SK-N-SH (cell line): ENCODE measurements at regions not wholly inside any gene's neighbourhood (a gene's known extent, or its start where the extent isn't known, plus 50 kb on each side); places are given as distances from the start of the nearest gene placed in this dataset.

ENCODE experiments used
- CTCF ChIA-PET: fragments of 300-600, 350-600 bp; formaldehyde crosslinking; extraction: SDS; loops from one replicate; lab custom pipeline; 2021; lab: Yijun Ruan, JAX
- POLR2A ChIA-PET: fragments of 350-600 bp; sonication (Branson Sonifier 250); formaldehyde crosslinking; extraction: SDS; loops from one replicate; lab custom pipeline; 2020; ENCODE audit warnings: antibody characterized with exemption, inconsistent platforms; lab: Yijun Ruan, JAX
- DNase-seq: peaks from one replicate; pipeline ENCODE4 v3.0.0; 2012
- H2AFZ ChIP-seq: fragments of 200-600 bp; sonication (generic); 2 replicates; pipeline ENCODE4 v1.8.1; 2016; ENCODE audit warnings: antibody characterized with exemption, mild to moderate bottlenecking, low read depth
- H3F3A ChIP-seq: fragments of 200-600 bp; sonication (generic); replicated peaks from 2 replicates; pipeline ENCODE3; 2016; ENCODE audit warnings: antibody characterized with exemption, mild to moderate bottlenecking; ENCODE audit not compliant: insufficient read depth
- H3K27ac ChIP-seq, 2 experiments: fragments of 200-500 bp in 1 of 2; fragments of 200-600 bp in 1 of 2; sonication (Bioruptor generic) in 1 of 2; sonication (generic), shearing (Covaris generic) in 1 of 2; 2 replicates each; pipeline versions ENCODE4 v1.5.1 to v1.6.1; 2014 to 2016; ENCODE audit warnings: low read depth in 2 of 2, inconsistent platforms in 1 of 2, low read length in 1 of 2, mild to moderate bottlenecking in 1 of 2, mixed read lengths in 1 of 2
- H3K27me3 ChIP-seq: fragments of 200-600 bp; sonication (generic), shearing (Covaris generic); 2 replicates; pipeline ENCODE4 v1.6.1; 2016; ENCODE audit warnings: mixed run types; ENCODE audit not compliant: insufficient read depth
- H3K36me3 ChIP-seq, 2 experiments: fragments of 200-500 bp in 1 of 2; fragments of 200-600 bp in 1 of 2; sonication (Bioruptor generic) in 1 of 2; sonication (generic) in 1 of 2; replicated peaks in 1 of 2; 2 replicates each; pipeline versions ENCODE3 to v1.5.1; 2014 to 2016; ENCODE audit warnings: low read length in 1 of 2, mild to moderate bottlenecking in 1 of 2; ENCODE audit not compliant: insufficient read depth in 2 of 2, control insufficient read depth in 1 of 2
- H3K4me1 ChIP-seq, 2 experiments: fragments of 200-500 bp in 1 of 2; fragments of 200-600 bp in 1 of 2; sonication (Bioruptor generic) in 1 of 2; sonication (generic), shearing (Covaris generic) in 1 of 2; 2 replicates each; pipeline versions ENCODE4 v1.5.1 to v1.6.1; 2014 to 2016; ENCODE audit warnings: low read depth in 1 of 2, low read length in 1 of 2, mixed run types in 1 of 2; ENCODE audit not compliant: insufficient read depth in 2 of 2, control insufficient read depth in 1 of 2
- H3K4me2 ChIP-seq: fragments of 200-600 bp; sonication (generic), shearing (Covaris generic); 2 replicates; pipeline ENCODE4 v1.6.1; 2017; ENCODE audit warnings: mixed run types
- H3K4me3 ChIP-seq, 2 experiments: fragments of 200-500 bp in 1 of 2; fragments of 200-600 bp in 1 of 2; sonication (Bioruptor generic) in 1 of 2; sonication (generic), shearing (Covaris generic) in 1 of 2; 2 replicates each; pipeline versions ENCODE4 v1.5.1 to v1.8.1; 2014 to 2016; ENCODE audit warnings: low read depth in 2 of 2, inconsistent platforms in 1 of 2, low read length in 1 of 2, mild to moderate bottlenecking in 1 of 2, mixed read lengths in 1 of 2, moderate library complexity in 1 of 2
- H3K79me2 ChIP-seq: fragments of 200-600 bp; sonication (generic); 2 replicates; pipeline ENCODE4 v1.8.1; 2017; ENCODE audit warnings: mild to moderate bottlenecking; ENCODE audit not compliant: insufficient read depth
- H3K9ac ChIP-seq: fragments of 200-600 bp; sonication (generic); 2 replicates; pipeline ENCODE4 v1.6.1; 2017; ENCODE audit warnings: mixed run types
- H3K9me2 ChIP-seq: fragments of 200-600 bp; sonication (generic); 2 replicates; pipeline ENCODE4 v1.6.1; 2017; ENCODE audit warnings: mixed run types
- H3K9me3 ChIP-seq: fragments of 200-600 bp; sonication (generic); 2 replicates; pipeline ENCODE4 v1.6.1; 2017; ENCODE audit warnings: mixed run types, mild to moderate bottlenecking, moderate library complexity
- H4K20me1 ChIP-seq: fragments of 200-600 bp; sonication (generic); 2 replicates; pipeline ENCODE4 v1.6.1; 2017; ENCODE audit warnings: mild to moderate bottlenecking, mixed run types; ENCODE audit not compliant: insufficient read depth
- CTCF ChIP-seq: fragments of 200-600 bp; sonication (generic); IDR thresholded peaks from 2 replicates; pipeline ENCODE4 v1.6.1; 2017; ENCODE audit warnings: antibody characterized with exemption, mild to moderate bottlenecking, moderate library complexity
- JUND ChIP-seq: IDR thresholded peaks from 2 replicates; pipeline ENCODE4 v1.4.0; 2012
- RCOR1 ChIP-seq: fragments of 150-350 bp; IDR thresholded peaks from 2 replicates; pipeline ENCODE4 v1.6.1; 2017; ENCODE audit warnings: antibody characterized with exemption, low read length
- TAF1 ChIP-seq: IDR thresholded peaks from 2 replicates; pipeline ENCODE4 v1.6.1; 2012; ENCODE audit warnings: low read depth, mild to moderate bottlenecking, low read length, moderate library complexity, borderline replicate concordance
- USF1 ChIP-seq: IDR thresholded peaks from 2 replicates; pipeline ENCODE4 v1.4.0; 2012; ENCODE audit warnings: low read depth, borderline replicate concordance
- ZBTB33 ChIP-seq: IDR thresholded peaks from 2 replicates; pipeline ENCODE4 v1.4.0; 2012; ENCODE audit warnings: low read depth, borderline replicate concordance
- WGBS: methylation state at CpG from one replicate; pipeline ENCODE4 v1.1.6; 2017; ENCODE audit warnings: low lambda C conversion rate; 5-methylcytosine and 5-hydroxymethylcytosine counted together
- TF ChIP-seq, protein P1 (sequence below): fragments of 150-350 bp; IDR thresholded peaks from 2 replicates; pipeline ENCODE4 v1.6.1; 2016; ENCODE audit warnings: mild to moderate bottlenecking, low read depth, low read length
- TF ChIP-seq, protein P2 (sequence below): fragments of 150-350 bp; IDR thresholded peaks from 2 replicates; pipeline ENCODE4 v1.6.1; 2017; ENCODE audit warnings: antibody characterized with exemption, low read length, low read depth, borderline replicate concordance

DNA sequence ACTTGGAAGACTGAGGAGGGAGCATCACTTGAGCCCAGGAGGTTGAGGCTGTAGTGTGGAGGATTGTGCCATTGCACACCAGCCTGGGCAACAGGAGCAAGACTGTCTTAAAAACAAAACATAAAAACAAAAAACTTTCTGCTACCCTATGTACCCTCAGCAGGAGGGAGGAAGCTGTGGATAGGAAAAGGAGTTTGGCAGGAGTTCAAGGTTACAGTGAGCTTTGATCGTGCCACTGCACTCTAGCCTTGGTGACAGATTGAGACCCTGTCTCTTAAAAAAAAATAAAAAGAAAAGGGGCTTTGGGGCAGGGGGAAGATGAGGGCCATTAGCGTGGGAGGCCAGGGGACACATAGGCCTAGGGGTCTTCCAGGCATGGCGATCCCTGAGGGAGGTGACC is 135.7 kb downstream of the DHX35 start:
- no peaks in the 10 kb centered on the region for H3K9me3 ChIP-seq
- H4K20me1 ChIP-seq: no peaks in the 10 kb centered on the region
- 36% methylated on average over 3 of the region's 3 CpGs for WGBS
- CTCF ChIA-PET: interaction anchor here (1.3 to 4.2 kb wide), 3 partner anchors 14 to 171 kb away, joined by 3 to 15 read pairs (median 9); no protein-coding TSS in a partner anchor
- H3K9ac ChIP-seq: no peak overlapping the region
- no peak for DNase-seq
- POLR2A ChIA-PET: no interaction called here
- H3K9me2 ChIP-seq: no peaks in the 10 kb centered on the region
- H3K27me3 ChIP-seq: no peaks in the 10 kb centered on the region
- no peak overlapping the region for H3K4me3 ChIP-seq
- H2AFZ ChIP-seq: no peak overlapping the region
- H3K79me2 ChIP-seq: no peaks in the 10 kb centered on the region
- TF ChIP-seq USF1 (no peak), JUND (no peak), CTCF (no peak), TAF1 (no peak)
- TF ChIP-seq, protein P1, sequence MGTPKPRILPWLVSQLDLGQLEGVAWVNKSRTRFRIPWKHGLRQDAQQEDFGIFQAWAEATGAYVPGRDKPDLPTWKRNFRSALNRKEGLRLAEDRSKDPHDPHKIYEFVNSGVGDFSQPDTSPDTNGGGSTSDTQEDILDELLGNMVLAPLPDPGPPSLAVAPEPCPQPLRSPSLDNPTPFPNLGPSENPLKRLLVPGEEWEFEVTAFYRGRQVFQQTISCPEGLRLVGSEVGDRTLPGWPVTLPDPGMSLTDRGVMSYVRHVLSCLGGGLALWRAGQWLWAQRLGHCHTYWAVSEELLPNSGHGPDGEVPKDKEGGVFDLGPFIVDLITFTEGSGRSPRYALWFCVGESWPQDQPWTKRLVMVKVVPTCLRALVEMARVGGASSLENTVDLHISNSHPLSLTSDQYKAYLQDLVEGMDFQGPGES: no peak
- H3K4me2 ChIP-seq: no peak overlapping the region
- H3K4me1 ChIP-seq: no peaks in the 10 kb centered on the region
- no peaks in the 10 kb centered on the region for H3F3A ChIP-seq
- H3K27ac ChIP-seq: no peak overlapping the region
- no peaks in the 10 kb centered on the region for H3K36me3 ChIP-seq

DNA sequence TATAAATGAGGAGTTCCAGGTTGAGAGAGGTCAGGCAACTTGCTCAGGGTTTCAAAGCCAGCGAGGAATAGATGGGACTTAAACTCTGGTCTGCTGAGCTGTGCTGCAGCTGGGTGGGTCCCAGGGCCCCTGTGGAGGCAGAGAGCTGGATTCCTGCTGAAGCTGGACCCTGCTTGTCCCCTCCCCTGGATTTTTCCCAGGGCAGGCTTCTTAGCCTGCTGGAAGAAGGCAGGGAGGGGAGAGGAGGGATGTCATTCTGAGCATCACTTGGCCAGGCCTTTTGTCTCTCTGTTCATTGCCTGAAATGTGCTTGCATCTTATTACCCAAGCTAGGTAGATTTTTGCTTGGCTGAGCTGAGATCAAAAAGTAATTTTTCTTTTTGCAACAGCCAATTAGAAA is 133.7 kb downstream of the DHX35 start:
- Histone ChIP-seq H3K9me2 (no peaks in the 10 kb centered on the region), H3K36me3 (no peaks in the 10 kb centered on the region), H3F3A (no peaks in the 10 kb centered on the region), H4K20me1 (no peaks in the 10 kb centered on the region), H3K27me3 (no peaks in the 10 kb centered on the region), H3K79me2 (no peaks in the 10 kb centered on the region), H3K9me3 (no peaks in the 10 kb centered on the region), H3K9ac (no peak overlapping the region), H2AFZ (no peak overlapping the region), H3K4me1 (no peaks in the 10 kb centered on the region), H3K4me2 (no peak overlapping the region), H3K4me3 (no peak overlapping the region), H3K27ac (no peak overlapping the region)
- ChIA-PET CTCF (interaction anchor here (1.1 to 4.2 kb wide), 4 partner anchors 14 to 46 kb away, joined by 3 to 15 read pairs (median 4); no protein-coding TSS in a partner anchor), POLR2A (no interaction called here)
- WGBS: 13% methylated on average over 1 of the region's 1 CpG
- no peak for DNase-seq
- TF ChIP-seq RCOR1 (no peak), ZBTB33 (no peak), TAF1 (no peak)
- TF ChIP-seq, protein P2, sequence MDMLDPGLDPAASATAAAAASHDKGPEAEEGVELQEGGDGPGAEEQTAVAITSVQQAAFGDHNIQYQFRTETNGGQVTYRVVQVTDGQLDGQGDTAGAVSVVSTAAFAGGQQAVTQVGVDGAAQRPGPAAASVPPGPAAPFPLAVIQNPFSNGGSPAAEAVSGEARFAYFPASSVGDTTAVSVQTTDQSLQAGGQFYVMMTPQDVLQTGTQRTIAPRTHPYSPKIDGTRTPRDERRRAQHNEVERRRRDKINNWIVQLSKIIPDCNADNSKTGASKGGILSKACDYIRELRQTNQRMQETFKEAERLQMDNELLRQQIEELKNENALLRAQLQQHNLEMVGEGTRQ: no peak
